HEK293 (cell line): ENCODE measurements at regions not wholly inside any gene's neighbourhood (a gene's known extent, or its start where the extent isn't known, plus 50 kb on each side); places are given as distances from the start of the nearest gene placed in this dataset.

Experiments used
- CTCF ChIA-PET: fragments of 350-600 bp; formaldehyde crosslinking; extraction: SDS; loops from one replicate; lab custom pipeline; 2021; ENCODE audit warnings: antibody characterized with exemption; lab: Yijun Ruan, JAX
- POLR2A ChIA-PET: fragments of 300-600 bp; formaldehyde crosslinking; extraction: SDS; loops from one replicate; lab custom pipeline; 2020; ENCODE audit warnings: antibody characterized with exemption, inconsistent platforms; lab: Yijun Ruan, JAX
- H3K27ac ChIP-seq: fragments of 200-500 bp; sonication (Bioruptor generic); 2 replicates; pipeline ENCODE4 v1.5.1; 2014; ENCODE audit warnings: low read depth, low read length, control low read depth, inconsistent platforms; ENCODE audit errors: extremely low read depth
- H3K36me3 ChIP-seq, 2 experiments: fragments of 200-500 bp in 1 of 2; sonication (Bioruptor generic) in 1 of 2; 1 replicate in 1 of 2; 2 replicates in 1 of 2; pipeline ENCODE4 v1.5.1; 2014 to 2017; ENCODE audit warnings: inconsistent platforms in 2 of 2, low read length in 2 of 2; ENCODE audit not compliant: control insufficient read depth in 2 of 2, insufficient read depth in 1 of 2
- H3K4me1 ChIP-seq: fragments of 200-500 bp; sonication (Bioruptor generic); 2 replicates; pipeline ENCODE4 v1.5.1; 2014; ENCODE audit warnings: mild to moderate bottlenecking, low read length, inconsistent platforms; ENCODE audit not compliant: control insufficient read depth, insufficient read depth
- H3K4me3 ChIP-seq: 2 replicates; pipeline ENCODE4 v1.5.1; 2011; ENCODE audit warnings: low read depth, mild to moderate bottlenecking, control low read depth, low read length, moderate library complexity
- H3K9me3 ChIP-seq: fragments of 200-500 bp; sonication (Bioruptor generic); 2 replicates; pipeline ENCODE4 v1.5.1; 2014; ENCODE audit warnings: low read depth, low read length, inconsistent platforms; ENCODE audit not compliant: control insufficient read depth, insufficient read depth
- KLF10 ChIP-seq: fragments of 450-650 bp; IDR thresholded peaks from 2 replicates; pipeline ENCODE4 v1.5.1; 2018; ENCODE audit warnings: missing biosample characterization, mild to moderate bottlenecking, missing genetic modification characterization
- KLF7 ChIP-seq: fragments of 450-650 bp; formaldehyde crosslinking; IDR thresholded peaks from 2 replicates; pipeline ENCODE4 v1.5.1; 2016; ENCODE audit warnings: missing biosample characterization, missing genetic modification characterization, borderline replicate concordance
- KLF8 ChIP-seq: fragments of 450-650 bp; formaldehyde crosslinking; IDR thresholded peaks from 2 replicates; pipeline ENCODE4 v1.5.1; 2016; ENCODE audit warnings: missing biosample characterization, missing genetic modification characterization
- PATZ1 ChIP-seq: fragments of 450-650 bp; formaldehyde crosslinking; IDR thresholded peaks from 2 replicates; pipeline ENCODE4 v1.5.1; 2016; ENCODE audit warnings: missing biosample characterization, missing genetic modification characterization
- TCF7L2 ChIP-seq: IDR thresholded peaks from 2 replicates; pipeline ENCODE4 v1.6.1; 2011; ENCODE audit warnings: low read depth, mild to moderate bottlenecking, inconsistent platforms, low read length, moderate library complexity, borderline replicate concordance
- TSHZ1 ChIP-seq: fragments of 450-650 bp; formaldehyde crosslinking; IDR thresholded peaks from 2 replicates; pipeline ENCODE4 v1.5.1; 2016; ENCODE audit warnings: missing biosample characterization, missing genetic modification characterization, borderline replicate concordance
- YY1 ChIP-seq: fragments of 450-650 bp; formaldehyde crosslinking; IDR thresholded peaks from 2 replicates; pipeline ENCODE4 v1.5.1; 2018; ENCODE audit warnings: missing biosample characterization, missing genetic modification characterization
- ZNF112 ChIP-seq: fragments of 450-650 bp; formaldehyde crosslinking; IDR thresholded peaks from 2 replicates; pipeline ENCODE4 v1.5.0; 2017; ENCODE audit warnings: missing biosample characterization, missing genetic modification characterization
- ZNF121 ChIP-seq: fragments of 450-650 bp; formaldehyde crosslinking; IDR thresholded peaks from 2 replicates; pipeline ENCODE4 v1.5.1; 2016; ENCODE audit warnings: missing biosample characterization, missing genetic modification characterization
- ZNF175 ChIP-seq: fragments of 450-650 bp; formaldehyde crosslinking; IDR thresholded peaks from 2 replicates; pipeline ENCODE4 v1.5.1; 2016; ENCODE audit warnings: missing biosample characterization, missing genetic modification characterization
- ZNF239 ChIP-seq: fragments of 450-650 bp; formaldehyde crosslinking; IDR thresholded peaks from 2 replicates; pipeline ENCODE4 v1.5.1; 2016; ENCODE audit warnings: missing biosample characterization, missing genetic modification characterization
- ZNF391 ChIP-seq: fragments of 450-650 bp; formaldehyde crosslinking; IDR thresholded peaks from 2 replicates; pipeline ENCODE4 v1.5.1; 2016; ENCODE audit warnings: low read depth, missing biosample characterization, missing genetic modification characterization, borderline replicate concordance
- ZNF433 ChIP-seq: fragments of 450-650 bp; formaldehyde crosslinking; IDR thresholded peaks from 2 replicates; pipeline ENCODE4 v1.5.1; 2016; ENCODE audit warnings: missing biosample characterization, missing genetic modification characterization, low read depth
- ZNF449 ChIP-seq: fragments of 450-650 bp; formaldehyde crosslinking; IDR thresholded peaks from 2 replicates; pipeline ENCODE4 v1.5.1; 2017; ENCODE audit warnings: missing biosample characterization, mild to moderate bottlenecking, missing genetic modification characterization, moderate library complexity
- ZNF561 ChIP-seq: fragments of 450-650 bp; IDR thresholded peaks from 2 replicates; pipeline ENCODE4 v1.5.1; 2018; ENCODE audit warnings: missing biosample characterization, missing genetic modification characterization, borderline replicate concordance
- ZNF600 ChIP-seq: fragments of 450-650 bp; formaldehyde crosslinking; IDR thresholded peaks from 2 replicates; pipeline ENCODE4 v1.5.1; 2016; ENCODE audit warnings: missing biosample characterization, missing genetic modification characterization
- ZNF621 ChIP-seq: fragments of 450-650 bp; formaldehyde crosslinking; IDR thresholded peaks from 2 replicates; pipeline ENCODE4 v1.5.1; 2017; ENCODE audit warnings: missing biosample characterization, missing genetic modification characterization
- ZNF626 ChIP-seq: fragments of 450-650 bp; sonication (Bioruptor Pico); formaldehyde crosslinking; IDR thresholded peaks from 2 replicates; pipeline ENCODE4 v1.5.1; 2018; ENCODE audit warnings: missing biosample characterization, missing genetic modification characterization, inconsistent platforms
- ZNF645 ChIP-seq: fragments of 450-650 bp; formaldehyde crosslinking; IDR thresholded peaks from 2 replicates; pipeline ENCODE4; 2016; ENCODE audit warnings: missing biosample characterization, missing genetic modification characterization
- ZNF660 ChIP-seq: fragments of 450-650 bp; IDR thresholded peaks from 2 replicates; pipeline ENCODE4 v1.5.1; 2018; ENCODE audit warnings: missing biosample characterization, mild to moderate bottlenecking, missing genetic modification characterization
- ZNF692 ChIP-seq: fragments of 450-650 bp; formaldehyde crosslinking; IDR thresholded peaks from 2 replicates; pipeline ENCODE4 v1.5.1; 2016; ENCODE audit warnings: missing biosample characterization, missing genetic modification characterization

GRCh38 chr1:70892140-70892539, 155.5 kb downstream of the PTGER3 start (continued):
- TF ChIP-seq PATZ1 (tag by site-specific recombination) = no peak
- TF ChIP-seq ZNF391 = no peak
- TF ChIP-seq ZNF621 (tag by site-specific recombination) = no peak
- TF ChIP-seq ZNF112 = no peak
- TF ChIP-seq KLF7 (tag by site-specific recombination) = no peak
- TF ChIP-seq KLF10 (tag by site-specific recombination) = no peak

GRCh38 chr1:70892930-70893329, 154.7 kb downstream of the PTGER3 start:
- ChIA-PET CTCF (interaction anchor here (0.5 kb wide), 1 partner anchor 126 kb away, joined by 4 read pairs; no protein-coding TSS in a partner anchor), POLR2A (no interaction called here)
- TF ChIP-seq ZNF449 = no peak
- no peak for TF ChIP-seq ZNF660 (tag by site-specific recombination)
- no peak for TF ChIP-seq ZNF626
- TF ChIP-seq ZNF121 (tag by site-specific recombination) = no peak
- no peak for TF ChIP-seq ZNF645 (tag by site-specific recombination)
- TF ChIP-seq ZNF239 = no peak
- no peak for TF ChIP-seq ZNF692
- TF ChIP-seq TCF7L2 = no peak
- no peak for TF ChIP-seq ZNF175 (tag by site-specific recombination)
- TF ChIP-seq YY1 = no peak
- no peak overlapping the region for H3K4me3 ChIP-seq
- H3K9me3 ChIP-seq = no peaks in the 10 kb centered on the region
- no peak overlapping the region for H3K27ac ChIP-seq
- H3K4me1 ChIP-seq = no peaks in the 10 kb centered on the region
- H3K36me3 ChIP-seq = no peaks in the 10 kb centered on the region

- H3K36me3 ChIP-seq = no peaks in the 10 kb centered on the region
- H3K4me3 ChIP-seq = no peak overlapping the region
- ChIA-PET CTCF (interaction anchor here (0.5 kb wide), 1 partner anchor 127 kb away, joined by 4 read pairs; no protein-coding TSS in a partner anchor), POLR2A (no interaction called here)
- H3K4me1 ChIP-seq = no peaks in the 10 kb centered on the region
- H3K27ac ChIP-seq = no peak overlapping the region
- no peak for TF ChIP-seq ZNF561
- no peak for TF ChIP-seq ZNF600 (tag by site-specific recombination)
- no peak for TF ChIP-seq TSHZ1 (tag by site-specific recombination)
- no peak for TF ChIP-seq KLF8 (tag by site-specific recombination)
- no peak for TF ChIP-seq ZNF433 (tag by site-specific recombination)
- H3K9me3 ChIP-seq = no peaks in the 10 kb centered on the region
Observed at GRCh38 chr1:70893381-70893780, 154.2 kb downstream of the PTGER3 start.
